RWPE2 (cell line): ENCODE measurements at regions not wholly inside any gene's neighbourhood (a gene's known extent, or its start where the extent isn't known, plus 50 kb on each side); places are given as distances from the start of the nearest gene placed in this dataset.

Experiments
- ATAC-seq: fragments of 200-7000 bp; cut with Tn5 transposase; 3 replicates; pipeline ENCODE4 v1.9.1; 2021; ENCODE audit warnings: low read depth
- DNase-seq: peaks from one replicate; pipeline ENCODE4 v3.0.0-alpha.2; 2020; ENCODE audit warnings: low spot score
- H3K27ac ChIP-seq: fragments of 450-650 bp; 2 replicates; pipeline ENCODE4 v1.5.1; 2017; ENCODE audit warnings: mild to moderate bottlenecking; ENCODE audit not compliant: poor library complexity, severe bottlenecking
- H3K27me3 ChIP-seq: fragments of 250-450 bp; sonication (Bioruptor Pico); 2 replicates; pipeline ENCODE4 v1.5.1; 2021; ENCODE audit warnings: mild to moderate bottlenecking, moderate library complexity; ENCODE audit not compliant: insufficient read depth, poor library complexity, severe bottlenecking
- H3K36me3 ChIP-seq: fragments of 250-450 bp; sonication (Bioruptor Pico); 2 replicates; pipeline ENCODE4 v1.5.1; 2020; ENCODE audit warnings: low read depth, mild to moderate bottlenecking, moderate library complexity
- H3K4me1 ChIP-seq: fragments of 250-450 bp; sonication (Bioruptor Pico); 2 replicates; pipeline ENCODE4 v1.5.1; 2021; ENCODE audit warnings: mild to moderate bottlenecking, moderate library complexity; ENCODE audit not compliant: insufficient read depth, poor library complexity, severe bottlenecking
- H3K4me3 ChIP-seq: fragments of 250-450 bp; sonication (Bioruptor Pico); 2 replicates; pipeline ENCODE4 v1.5.1; 2021; ENCODE audit warnings: mild to moderate bottlenecking, moderate library complexity; ENCODE audit not compliant: severe bottlenecking
- H3K9me3 ChIP-seq: fragments of 250-450 bp; sonication (Bioruptor Pico); 2 replicates; pipeline ENCODE4 v1.5.1; 2021; ENCODE audit warnings: mild to moderate bottlenecking, moderate library complexity; ENCODE audit not compliant: severe bottlenecking
- TF ChIP-seq, protein P1 (sequence below): fragments of 450-650 bp; IDR thresholded peaks from one replicate; pipeline ENCODE4 v1.5.1; 2017; ENCODE audit warnings: mild to moderate bottlenecking, moderate library complexity; ENCODE audit not compliant: poor library complexity, severe bottlenecking

GRCh38 chr4:173700650-173701049, 170.6 kb upstream of the HAND2 start:
- no peaks in the 10 kb centered on the region for H3K27me3 ChIP-seq
- TF ChIP-seq, protein P1, sequence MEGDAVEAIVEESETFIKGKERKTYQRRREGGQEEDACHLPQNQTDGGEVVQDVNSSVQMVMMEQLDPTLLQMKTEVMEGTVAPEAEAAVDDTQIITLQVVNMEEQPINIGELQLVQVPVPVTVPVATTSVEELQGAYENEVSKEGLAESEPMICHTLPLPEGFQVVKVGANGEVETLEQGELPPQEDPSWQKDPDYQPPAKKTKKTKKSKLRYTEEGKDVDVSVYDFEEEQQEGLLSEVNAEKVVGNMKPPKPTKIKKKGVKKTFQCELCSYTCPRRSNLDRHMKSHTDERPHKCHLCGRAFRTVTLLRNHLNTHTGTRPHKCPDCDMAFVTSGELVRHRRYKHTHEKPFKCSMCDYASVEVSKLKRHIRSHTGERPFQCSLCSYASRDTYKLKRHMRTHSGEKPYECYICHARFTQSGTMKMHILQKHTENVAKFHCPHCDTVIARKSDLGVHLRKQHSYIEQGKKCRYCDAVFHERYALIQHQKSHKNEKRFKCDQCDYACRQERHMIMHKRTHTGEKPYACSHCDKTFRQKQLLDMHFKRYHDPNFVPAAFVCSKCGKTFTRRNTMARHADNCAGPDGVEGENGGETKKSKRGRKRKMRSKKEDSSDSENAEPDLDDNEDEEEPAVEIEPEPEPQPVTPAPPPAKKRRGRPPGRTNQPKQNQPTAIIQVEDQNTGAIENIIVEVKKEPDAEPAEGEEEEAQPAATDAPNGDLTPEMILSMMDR = no peak
- no peak for ATAC-seq

DNA sequence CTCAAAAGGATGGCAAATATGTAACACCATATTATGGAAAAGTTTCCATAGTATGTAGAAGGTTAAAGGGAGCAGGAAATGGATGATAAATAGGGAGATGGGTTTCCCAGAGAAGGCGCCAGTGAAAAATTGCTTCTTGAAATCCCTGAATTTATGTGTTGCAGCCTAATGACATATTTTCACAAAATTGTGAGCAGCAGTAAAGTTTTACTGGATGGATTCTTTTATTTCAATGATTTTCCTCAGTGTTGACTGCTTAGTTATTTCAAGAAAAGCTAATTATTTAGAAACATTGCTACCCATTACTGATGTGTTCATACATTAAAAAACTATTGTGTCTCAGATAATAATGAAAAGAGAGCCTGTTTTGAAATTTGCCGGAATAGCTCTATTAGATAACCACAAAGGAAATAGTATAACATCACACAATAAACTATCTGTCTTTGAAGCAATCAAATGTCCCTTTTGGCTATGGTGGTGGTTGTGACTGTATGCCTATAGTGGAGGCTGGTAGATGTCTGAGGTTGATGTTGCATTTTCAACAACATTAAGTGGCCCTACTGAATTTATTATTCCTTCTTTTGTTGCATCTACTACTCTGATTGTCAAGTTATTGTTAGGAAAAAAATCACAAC, 169.9 kb upstream of the HAND2 start:
- Histone ChIP-seq H3K36me3 (no peaks in the 10 kb centered on the region), H3K4me1 (no peaks in the 10 kb centered on the region), H3K27me3 (no peaks in the 10 kb centered on the region), H3K4me3 (no peak overlapping the region), H3K27ac (no peak overlapping the region), H3K9me3 (no peaks in the 10 kb centered on the region)
- DNase-seq = no peak
- TF ChIP-seq, protein P1 = no peak
- no peak for ATAC-seq

More at GRCh38 chr4:173700650-173701049, 170.6 kb upstream of the HAND2 start:
- Histone ChIP-seq H3K4me1 (no peaks in the 10 kb centered on the region), H3K4me3 (no peak overlapping the region), H3K27ac (no peak overlapping the region), H3K9me3 (no peaks in the 10 kb centered on the region), H3K36me3 (no peaks in the 10 kb centered on the region)
- DNase-seq = no peak

GRCh38 chr4:173698557-173699262, 168.7 kb upstream of the HAND2 start:
- no peaks in the 10 kb centered on the region for H3K27me3 ChIP-seq
- DNase-seq = no peak
- no peaks in the 10 kb centered on the region for H3K9me3 ChIP-seq
- H3K4me3 ChIP-seq = no peak overlapping the region
- no peaks in the 10 kb centered on the region for H3K36me3 ChIP-seq
- TF ChIP-seq, protein P1 = no peak
- no peak for ATAC-seq
- no peak overlapping the region for H3K27ac ChIP-seq
- no peaks in the 10 kb centered on the region for H3K4me1 ChIP-seq

DNA sequence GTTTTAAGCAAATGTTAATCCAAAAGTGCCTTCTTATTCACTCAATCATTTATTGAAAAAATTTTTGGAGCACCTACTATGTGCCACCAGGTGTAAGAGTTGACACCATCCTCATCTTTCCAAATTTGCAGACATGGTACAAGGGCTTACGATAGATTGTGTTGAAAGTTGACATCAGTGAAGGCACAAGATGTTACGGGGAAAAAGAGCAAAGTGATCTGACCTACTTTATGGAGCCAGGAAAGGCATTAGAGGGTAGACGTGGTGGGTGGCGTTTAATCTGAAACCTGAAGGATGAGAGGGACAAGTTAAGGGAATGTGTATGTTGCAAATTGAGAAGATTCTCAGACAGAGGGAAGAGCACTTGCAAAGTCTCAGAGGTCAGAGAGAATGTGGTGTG, 167.8 kb upstream of the HAND2 start:
- no peak for ATAC-seq
- no peaks in the 10 kb centered on the region for H3K9me3 ChIP-seq
- peaks cover 4% of the 10 kb centered on the region for H3K27me3 ChIP-seq
- no peak overlapping the region for H3K4me3 ChIP-seq
- no peaks in the 10 kb centered on the region for H3K4me1 ChIP-seq
- TF ChIP-seq, protein P1 = no peak
- no peaks in the 10 kb centered on the region for H3K36me3 ChIP-seq
- DNase-seq = no peak
- H3K27ac ChIP-seq = no peak overlapping the region

DNA sequence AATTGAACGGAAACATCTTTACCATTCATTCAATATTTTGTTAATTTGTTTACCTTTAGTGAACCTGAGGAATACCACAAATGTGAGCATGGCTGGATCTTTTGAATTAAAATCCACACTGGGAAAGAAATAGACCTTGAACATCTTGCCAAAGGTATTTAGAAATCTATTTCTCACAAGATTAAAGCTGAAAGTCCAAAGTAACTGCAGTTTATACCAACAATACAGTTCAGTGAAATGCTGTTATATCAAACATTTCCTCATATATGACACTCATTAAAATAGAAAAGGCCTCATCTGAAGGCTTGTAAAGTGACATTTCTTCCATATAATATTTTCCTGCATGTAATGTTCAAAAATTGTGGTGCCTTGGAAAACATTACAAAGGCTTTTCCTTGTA, 166.5 kb upstream of the HAND2 start:
- Histone ChIP-seq H3K4me1 (no peaks in the 10 kb centered on the region), H3K36me3 (no peaks in the 10 kb centered on the region), H3K9me3 (no peaks in the 10 kb centered on the region), H3K27me3 (peaks cover 4% of the 10 kb centered on the region), H3K4me3 (no peak overlapping the region), H3K27ac (no peak overlapping the region)
- TF ChIP-seq, protein P1 = no peak
- DNase-seq = no peak
- ATAC-seq = no peak
